ENCODE measurements at regions not wholly inside any gene's neighbourhood (a gene's known extent, or its start where the extent isn't known, plus 50 kb on each side); places are given as distances from the start of the nearest gene placed in this dataset.

DNA sequence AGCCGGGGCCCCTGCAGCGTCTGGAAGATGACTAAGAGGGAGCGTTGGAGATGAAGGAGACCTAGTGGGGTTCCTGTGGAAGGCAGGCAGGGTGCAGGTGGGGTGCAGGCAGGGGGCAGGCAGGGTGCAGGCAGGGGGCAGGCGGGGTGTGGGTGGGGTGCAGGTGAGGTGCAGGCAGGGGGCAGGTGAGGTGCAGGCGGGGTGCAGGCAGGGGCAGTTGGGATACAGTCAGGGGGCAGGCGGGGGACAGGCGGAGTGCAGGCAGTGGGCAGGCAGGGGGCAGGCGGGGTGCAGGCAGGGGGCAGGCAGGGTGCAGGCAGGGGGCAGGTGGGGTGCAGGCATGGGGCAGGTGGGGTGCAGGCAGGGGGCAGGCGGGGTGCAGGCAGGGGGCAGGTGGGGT lies 142.8 kb downstream of the SOX1 start:
- Histone ChIP-seq H3K9me3 (ENCODE audit: low read length) (no peaks in the 10 kb centered on the region), H2AFZ (ENCODE audit: low read depth, low read length) (no peak overlapping the region), H3K79me2 (replicated peaks; ENCODE audit: insufficient read depth, low read length) (no peaks in the 10 kb centered on the region), H3K4me3 (ENCODE audit: low read length) (no peak overlapping the region), H3K4me2 (ENCODE audit: low read length) (no peak overlapping the region), H3K27me3 (ENCODE audit: insufficient read depth, low read depth, low read length) (no peaks in the 10 kb centered on the region), H3K36me3 (ENCODE audit: insufficient read depth, low read length) (no peaks in the 10 kb centered on the region), H3F3A (ENCODE audit: insufficient read depth, low read length, poor library complexity, severe bottlenecking) (no peaks in the 10 kb centered on the region), H3K9me2 (ENCODE audit: insufficient read depth, low read length) (no peaks in the 10 kb centered on the region), H3K9ac (ENCODE audit: low read length) (no peak overlapping the region), H3K27ac (ENCODE audit: low read length) (no peak overlapping the region), H4K20me1 (ENCODE audit: insufficient read depth) (no peaks in the 10 kb centered on the region)
- TF ChIP-seq TAF1 (IDR thresholded peaks at IDR 0.05; ENCODE audit: low read depth) (no peak), POLR2AphosphoS5 (IDR thresholded peaks at IDR 0.05) (no peak), SMC3 (conservative IDR thresholded peaks at IDR 0.05; ENCODE audit: poor library complexity) (no peak), RAD21 (conservative IDR thresholded peaks at IDR 0.05) (no peak), MXI1 (conservative IDR thresholded peaks at IDR 0.05; ENCODE audit: poor library complexity, severe bottlenecking) (no peak), EZH2 (IDR thresholded peaks at IDR 0.05; ENCODE audit: borderline replicate concordance, insufficient read depth, low read length, poor library complexity, severe bottlenecking) (no peak), EP300 (conservative IDR thresholded peaks at IDR 0.05; ENCODE audit: poor library complexity, severe bottlenecking) (no peak)
- TF ChIP-seq, protein P1, sequence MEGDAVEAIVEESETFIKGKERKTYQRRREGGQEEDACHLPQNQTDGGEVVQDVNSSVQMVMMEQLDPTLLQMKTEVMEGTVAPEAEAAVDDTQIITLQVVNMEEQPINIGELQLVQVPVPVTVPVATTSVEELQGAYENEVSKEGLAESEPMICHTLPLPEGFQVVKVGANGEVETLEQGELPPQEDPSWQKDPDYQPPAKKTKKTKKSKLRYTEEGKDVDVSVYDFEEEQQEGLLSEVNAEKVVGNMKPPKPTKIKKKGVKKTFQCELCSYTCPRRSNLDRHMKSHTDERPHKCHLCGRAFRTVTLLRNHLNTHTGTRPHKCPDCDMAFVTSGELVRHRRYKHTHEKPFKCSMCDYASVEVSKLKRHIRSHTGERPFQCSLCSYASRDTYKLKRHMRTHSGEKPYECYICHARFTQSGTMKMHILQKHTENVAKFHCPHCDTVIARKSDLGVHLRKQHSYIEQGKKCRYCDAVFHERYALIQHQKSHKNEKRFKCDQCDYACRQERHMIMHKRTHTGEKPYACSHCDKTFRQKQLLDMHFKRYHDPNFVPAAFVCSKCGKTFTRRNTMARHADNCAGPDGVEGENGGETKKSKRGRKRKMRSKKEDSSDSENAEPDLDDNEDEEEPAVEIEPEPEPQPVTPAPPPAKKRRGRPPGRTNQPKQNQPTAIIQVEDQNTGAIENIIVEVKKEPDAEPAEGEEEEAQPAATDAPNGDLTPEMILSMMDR (IDR thresholded peaks at IDR 0.05; ENCODE audit: poor library complexity, severe bottlenecking): no peak
- TF ChIP-seq, protein P2, sequence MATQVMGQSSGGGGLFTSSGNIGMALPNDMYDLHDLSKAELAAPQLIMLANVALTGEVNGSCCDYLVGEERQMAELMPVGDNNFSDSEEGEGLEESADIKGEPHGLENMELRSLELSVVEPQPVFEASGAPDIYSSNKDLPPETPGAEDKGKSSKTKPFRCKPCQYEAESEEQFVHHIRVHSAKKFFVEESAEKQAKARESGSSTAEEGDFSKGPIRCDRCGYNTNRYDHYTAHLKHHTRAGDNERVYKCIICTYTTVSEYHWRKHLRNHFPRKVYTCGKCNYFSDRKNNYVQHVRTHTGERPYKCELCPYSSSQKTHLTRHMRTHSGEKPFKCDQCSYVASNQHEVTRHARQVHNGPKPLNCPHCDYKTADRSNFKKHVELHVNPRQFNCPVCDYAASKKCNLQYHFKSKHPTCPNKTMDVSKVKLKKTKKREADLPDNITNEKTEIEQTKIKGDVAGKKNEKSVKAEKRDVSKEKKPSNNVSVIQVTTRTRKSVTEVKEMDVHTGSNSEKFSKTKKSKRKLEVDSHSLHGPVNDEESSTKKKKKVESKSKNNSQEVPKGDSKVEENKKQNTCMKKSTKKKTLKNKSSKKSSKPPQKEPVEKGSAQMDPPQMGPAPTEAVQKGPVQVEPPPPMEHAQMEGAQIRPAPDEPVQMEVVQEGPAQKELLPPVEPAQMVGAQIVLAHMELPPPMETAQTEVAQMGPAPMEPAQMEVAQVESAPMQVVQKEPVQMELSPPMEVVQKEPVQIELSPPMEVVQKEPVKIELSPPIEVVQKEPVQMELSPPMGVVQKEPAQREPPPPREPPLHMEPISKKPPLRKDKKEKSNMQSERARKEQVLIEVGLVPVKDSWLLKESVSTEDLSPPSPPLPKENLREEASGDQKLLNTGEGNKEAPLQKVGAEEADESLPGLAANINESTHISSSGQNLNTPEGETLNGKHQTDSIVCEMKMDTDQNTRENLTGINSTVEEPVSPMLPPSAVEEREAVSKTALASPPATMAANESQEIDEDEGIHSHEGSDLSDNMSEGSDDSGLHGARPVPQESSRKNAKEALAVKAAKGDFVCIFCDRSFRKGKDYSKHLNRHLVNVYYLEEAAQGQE (IDR thresholded peaks at IDR 0.05; ENCODE audit: borderline replicate concordance): no peak

DNA sequence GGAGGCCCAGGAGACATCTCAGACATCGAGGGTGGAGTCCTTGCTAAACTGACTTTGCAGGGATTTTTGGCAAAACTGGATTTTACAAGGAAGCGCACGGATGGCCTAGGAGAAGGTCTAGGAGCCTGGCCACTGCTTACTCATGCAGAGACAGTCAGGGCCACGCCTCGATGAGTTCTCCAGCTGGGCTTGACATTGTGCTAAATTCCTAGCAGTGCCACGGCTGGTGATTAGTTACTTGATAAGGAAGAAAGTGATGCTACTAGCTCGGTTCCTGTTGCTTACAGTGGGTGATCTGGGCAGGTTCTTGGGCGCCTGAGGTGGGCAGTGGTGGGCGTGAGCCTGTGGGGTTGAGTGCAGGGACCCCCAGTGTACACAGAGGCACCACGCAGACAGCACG lies 143.4 kb downstream of the SOX1 start:
- Histone ChIP-seq H2AFZ (ENCODE audit: low read depth, low read length) (no peak overlapping the region), H3F3A (ENCODE audit: insufficient read depth, low read length, poor library complexity, severe bottlenecking) (no peaks in the 10 kb centered on the region), H3K27me3 (ENCODE audit: insufficient read depth, low read depth, low read length) (no peaks in the 10 kb centered on the region), H3K36me3 (ENCODE audit: insufficient read depth, low read length) (no peaks in the 10 kb centered on the region), H4K20me1 (ENCODE audit: insufficient read depth) (no peaks in the 10 kb centered on the region), H3K9ac (ENCODE audit: low read length) (no peak overlapping the region), H3K4me2 (ENCODE audit: low read length) (no peak overlapping the region), H3K9me3 (ENCODE audit: low read length) (no peaks in the 10 kb centered on the region), H3K27ac (ENCODE audit: low read length) (no peak overlapping the region), H3K9me2 (ENCODE audit: insufficient read depth, low read length) (no peaks in the 10 kb centered on the region), H3K79me2 (replicated peaks; ENCODE audit: insufficient read depth, low read length) (no peaks in the 10 kb centered on the region), H3K4me3 (ENCODE audit: low read length) (no peak overlapping the region)
- TF ChIP-seq EZH2 (IDR thresholded peaks at IDR 0.05; ENCODE audit: borderline replicate concordance, insufficient read depth, low read length, poor library complexity, severe bottlenecking): no peak
- TF ChIP-seq EP300 (conservative IDR thresholded peaks at IDR 0.05; ENCODE audit: poor library complexity, severe bottlenecking): no peak
- TF ChIP-seq RAD21 (conservative IDR thresholded peaks at IDR 0.05): no peak
- TF ChIP-seq, protein P2 (IDR thresholded peaks at IDR 0.05; ENCODE audit: borderline replicate concordance): no peak
- TF ChIP-seq, protein P1 (IDR thresholded peaks at IDR 0.05; ENCODE audit: poor library complexity, severe bottlenecking): no peak
- no peak for TF ChIP-seq MXI1 (conservative IDR thresholded peaks at IDR 0.05; ENCODE audit: poor library complexity, severe bottlenecking)
- no peak for TF ChIP-seq SMC3 (conservative IDR thresholded peaks at IDR 0.05; ENCODE audit: poor library complexity)
- no peak for TF ChIP-seq POLR2AphosphoS5 (IDR thresholded peaks at IDR 0.05)
- no peak for TF ChIP-seq TAF1 (IDR thresholded peaks at IDR 0.05; ENCODE audit: low read depth)

Data from neural cell (in vitro differentiated cells).